Neural cell (in vitro differentiated cells): ENCODE measurements at regions not wholly inside any gene's neighbourhood (a gene's known extent, or its start where the extent isn't known, plus 50 kb on each side); places are given as distances from the start of the nearest gene placed in this dataset.

Experiments used
- CTCF ChIP-seq: fragments of 450-650 bp; IDR thresholded peaks from 2 replicates; pipeline ENCODE4 v1.5.1; 2014; ENCODE audit warnings: antibody characterized with exemption, mild to moderate bottlenecking, moderate library complexity; ENCODE audit not compliant: poor library complexity, severe bottlenecking
- EP300 ChIP-seq: fragments of 450-650 bp; conservative IDR thresholded peaks from 2 replicates; pipeline ENCODE4 v1.6.1; 2014; ENCODE audit warnings: antibody characterized with exemption, mild to moderate bottlenecking, moderate library complexity; ENCODE audit not compliant: poor library complexity, severe bottlenecking
- EZH2 ChIP-seq: fragments of 200-600, 300-800 bp; shearing (Covaris generic), sonication (generic); IDR thresholded peaks from 2 replicates; pipeline ENCODE4 v1.6.1; 2014; ENCODE audit warnings: antibody characterized with exemption, low read length, borderline replicate concordance, mild to moderate bottlenecking; ENCODE audit not compliant: insufficient read depth, poor library complexity, severe bottlenecking
- MXI1 ChIP-seq: fragments of 450-650 bp; conservative IDR thresholded peaks from 2 replicates; pipeline ENCODE4 v1.6.1; 2014; ENCODE audit warnings: antibody characterized with exemption, mild to moderate bottlenecking; ENCODE audit not compliant: poor library complexity, severe bottlenecking
- POLR2AphosphoS5 ChIP-seq: IDR thresholded peaks from 2 replicates; pipeline ENCODE4 v1.6.1; 2012
- RAD21 ChIP-seq: fragments of 450-650 bp; conservative IDR thresholded peaks from 2 replicates; pipeline ENCODE4 v1.6.1; 2014; ENCODE audit warnings: antibody characterized with exemption, mild to moderate bottlenecking, moderate library complexity
- REST ChIP-seq: IDR thresholded peaks from 2 replicates; pipeline ENCODE4 v1.6.1; 2012; ENCODE audit warnings: borderline replicate concordance
- SMC3 ChIP-seq: fragments of 450-650 bp; conservative IDR thresholded peaks from 2 replicates; pipeline ENCODE4 v1.6.1; 2014; ENCODE audit warnings: antibody characterized with exemption, mild to moderate bottlenecking, moderate library complexity; ENCODE audit not compliant: poor library complexity
- TAF1 ChIP-seq: IDR thresholded peaks from 2 replicates; pipeline ENCODE4 v1.6.1; 2012; ENCODE audit warnings: low read depth

GRCh38 chr18:44181951-44182747 is 498.5 kb upstream of the SETBP1 start:
- TF ChIP-seq CTCF: no peak
- no peak for TF ChIP-seq SMC3
- no peak for TF ChIP-seq MXI1
- no peak for TF ChIP-seq EZH2
- no peak for TF ChIP-seq POLR2AphosphoS5
- no peak for TF ChIP-seq TAF1
- no peak for TF ChIP-seq REST
- no peak for TF ChIP-seq RAD21
- TF ChIP-seq EP300: no peak
